DND-41 (cell line): ENCODE measurements at regions not wholly inside any gene's neighbourhood (a gene's known extent, or its start where the extent isn't known, plus 50 kb on each side); places are given as distances from the start of the nearest gene placed in this dataset.

Source experiments
- CTCF ChIP-seq: IDR thresholded peaks from 2 replicates; pipeline ENCODE4 v1.5.1; 2012; ENCODE audit warnings: borderline replicate concordance, low read length, moderate library complexity, mild to moderate bottlenecking; ENCODE audit not compliant: poor library complexity, severe bottlenecking; ENCODE audit errors: extremely low read depth
- EZH2 ChIP-seq: IDR thresholded peaks from 3 replicates; pipeline ENCODE4 v1.6.1; 2012; ENCODE audit warnings: borderline replicate concordance, low read depth, mild to moderate bottlenecking, moderate library complexity, low read length, inconsistent platforms; ENCODE audit not compliant: severe bottlenecking

GRCh38 chr3:88616413-88616812, 466.7 kb downstream of the C3orf38 start:
- TF ChIP-seq CTCF = no peak
- no peak for TF ChIP-seq EZH2
